ENCODE measurements at regions not wholly inside any gene's neighbourhood (a gene's known extent, or its start where the extent isn't known, plus 50 kb on each side); places are given as distances from the start of the nearest gene placed in this dataset.

DNA sequence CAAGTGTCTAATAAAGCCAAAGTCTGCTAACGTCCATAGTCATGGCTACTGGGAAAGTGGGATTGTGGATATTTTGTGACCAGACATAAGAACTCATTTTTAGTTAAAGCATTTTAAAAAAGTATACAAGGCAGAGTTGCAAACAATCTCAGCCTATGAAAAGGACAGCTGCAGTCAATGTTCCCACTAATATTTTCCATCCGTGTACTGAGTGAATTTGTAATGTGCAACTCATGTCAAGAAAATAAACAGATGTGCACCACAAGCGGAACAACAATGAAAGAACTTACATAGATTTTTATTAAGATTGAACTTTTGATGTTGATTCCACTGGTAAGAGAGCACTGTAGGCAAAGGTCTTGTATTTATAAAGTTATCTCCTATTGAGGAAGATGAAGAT, 231.3 kb upstream of the SEMA6D start:
- TF ChIP-seq ZBTB7A (IDR thresholded peaks at IDR 0.05; ENCODE audit: low read depth): no peak
- TF ChIP-seq YY1 (IDR thresholded peaks at IDR 0.05; ENCODE audit: low read depth): no peak
- no peak for TF ChIP-seq CEBPB (IDR thresholded peaks at IDR 0.05)
- no peak for TF ChIP-seq EGR1 (IDR thresholded peaks at IDR 0.05)
- no peak for TF ChIP-seq TEAD4 (IDR thresholded peaks at IDR 0.05)
- TF ChIP-seq, protein P1, sequence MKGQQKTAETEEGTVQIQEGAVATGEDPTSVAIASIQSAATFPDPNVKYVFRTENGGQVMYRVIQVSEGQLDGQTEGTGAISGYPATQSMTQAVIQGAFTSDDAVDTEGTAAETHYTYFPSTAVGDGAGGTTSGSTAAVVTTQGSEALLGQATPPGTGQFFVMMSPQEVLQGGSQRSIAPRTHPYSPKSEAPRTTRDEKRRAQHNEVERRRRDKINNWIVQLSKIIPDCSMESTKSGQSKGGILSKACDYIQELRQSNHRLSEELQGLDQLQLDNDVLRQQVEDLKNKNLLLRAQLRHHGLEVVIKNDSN (IDR thresholded peaks at IDR 0.05): no peak
- TF ChIP-seq RAD21 (IDR thresholded peaks at IDR 0.05; ENCODE audit: low read depth): no peak
- no peak for TF ChIP-seq NFIC (IDR thresholded peaks at IDR 0.05)
- TF ChIP-seq TCF12 (IDR thresholded peaks at IDR 0.05; ENCODE audit: low read depth): no peak
- TF ChIP-seq, protein P2, sequence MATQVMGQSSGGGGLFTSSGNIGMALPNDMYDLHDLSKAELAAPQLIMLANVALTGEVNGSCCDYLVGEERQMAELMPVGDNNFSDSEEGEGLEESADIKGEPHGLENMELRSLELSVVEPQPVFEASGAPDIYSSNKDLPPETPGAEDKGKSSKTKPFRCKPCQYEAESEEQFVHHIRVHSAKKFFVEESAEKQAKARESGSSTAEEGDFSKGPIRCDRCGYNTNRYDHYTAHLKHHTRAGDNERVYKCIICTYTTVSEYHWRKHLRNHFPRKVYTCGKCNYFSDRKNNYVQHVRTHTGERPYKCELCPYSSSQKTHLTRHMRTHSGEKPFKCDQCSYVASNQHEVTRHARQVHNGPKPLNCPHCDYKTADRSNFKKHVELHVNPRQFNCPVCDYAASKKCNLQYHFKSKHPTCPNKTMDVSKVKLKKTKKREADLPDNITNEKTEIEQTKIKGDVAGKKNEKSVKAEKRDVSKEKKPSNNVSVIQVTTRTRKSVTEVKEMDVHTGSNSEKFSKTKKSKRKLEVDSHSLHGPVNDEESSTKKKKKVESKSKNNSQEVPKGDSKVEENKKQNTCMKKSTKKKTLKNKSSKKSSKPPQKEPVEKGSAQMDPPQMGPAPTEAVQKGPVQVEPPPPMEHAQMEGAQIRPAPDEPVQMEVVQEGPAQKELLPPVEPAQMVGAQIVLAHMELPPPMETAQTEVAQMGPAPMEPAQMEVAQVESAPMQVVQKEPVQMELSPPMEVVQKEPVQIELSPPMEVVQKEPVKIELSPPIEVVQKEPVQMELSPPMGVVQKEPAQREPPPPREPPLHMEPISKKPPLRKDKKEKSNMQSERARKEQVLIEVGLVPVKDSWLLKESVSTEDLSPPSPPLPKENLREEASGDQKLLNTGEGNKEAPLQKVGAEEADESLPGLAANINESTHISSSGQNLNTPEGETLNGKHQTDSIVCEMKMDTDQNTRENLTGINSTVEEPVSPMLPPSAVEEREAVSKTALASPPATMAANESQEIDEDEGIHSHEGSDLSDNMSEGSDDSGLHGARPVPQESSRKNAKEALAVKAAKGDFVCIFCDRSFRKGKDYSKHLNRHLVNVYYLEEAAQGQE (IDR thresholded peaks at IDR 0.05; ENCODE audit: low read depth): no peak
- TF ChIP-seq, protein P3, sequence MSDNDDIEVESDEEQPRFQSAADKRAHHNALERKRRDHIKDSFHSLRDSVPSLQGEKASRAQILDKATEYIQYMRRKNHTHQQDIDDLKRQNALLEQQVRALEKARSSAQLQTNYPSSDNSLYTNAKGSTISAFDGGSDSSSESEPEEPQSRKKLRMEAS (IDR thresholded peaks at IDR 0.05): no peak
- no peak for TF ChIP-seq EP300 (IDR thresholded peaks at IDR 0.05; ENCODE audit: borderline replicate concordance)
- no peak for TF ChIP-seq FOXM1 (IDR thresholded peaks at IDR 0.05; ENCODE audit: borderline replicate concordance, low read depth)
- TF ChIP-seq CREB1 (IDR thresholded peaks at IDR 0.05; ENCODE audit: low read depth): no peak
- no peak for TF ChIP-seq TAF1 (IDR thresholded peaks at IDR 0.05; ENCODE audit: low read depth)

DNA sequence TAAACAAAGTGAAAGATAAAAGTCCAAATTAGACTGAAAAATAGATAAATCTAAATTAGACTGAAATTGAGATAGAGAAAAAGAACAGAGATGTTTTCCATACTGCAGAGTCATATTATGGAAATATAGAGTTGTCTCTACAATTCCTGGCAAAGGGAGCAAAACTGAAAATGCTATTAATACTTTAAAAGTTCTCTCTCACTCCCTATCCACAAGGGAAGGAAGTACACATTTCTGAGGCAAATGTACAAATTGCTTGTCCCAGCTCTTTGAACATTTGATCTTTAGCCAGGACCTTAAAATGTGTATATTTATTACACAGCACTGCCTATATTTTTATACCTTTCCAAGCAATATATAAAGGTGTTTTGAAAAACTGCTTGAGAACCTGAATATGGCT, 225.1 kb upstream of the SEMA6D start:
- TF ChIP-seq TCF12 (IDR thresholded peaks at IDR 0.05; ENCODE audit: low read depth): no peak
- TF ChIP-seq CEBPB (IDR thresholded peaks at IDR 0.05): no peak
- TF ChIP-seq, protein P1 (IDR thresholded peaks at IDR 0.05): no peak
- TF ChIP-seq, protein P2 (IDR thresholded peaks at IDR 0.05; ENCODE audit: low read depth): no peak
- TF ChIP-seq YY1 (IDR thresholded peaks at IDR 0.05; ENCODE audit: low read depth): no peak
- TF ChIP-seq CREB1 (IDR thresholded peaks at IDR 0.05; ENCODE audit: low read depth): no peak
- TF ChIP-seq NFIC (IDR thresholded peaks at IDR 0.05): no peak
- TF ChIP-seq, protein P3 (IDR thresholded peaks at IDR 0.05): no peak
- no peak for TF ChIP-seq FOXM1 (IDR thresholded peaks at IDR 0.05; ENCODE audit: borderline replicate concordance, low read depth)
- no peak for TF ChIP-seq TEAD4 (IDR thresholded peaks at IDR 0.05)
- no peak for TF ChIP-seq ZBTB7A (IDR thresholded peaks at IDR 0.05; ENCODE audit: low read depth)
- no peak for TF ChIP-seq EGR1 (IDR thresholded peaks at IDR 0.05)
- TF ChIP-seq EP300 (IDR thresholded peaks at IDR 0.05; ENCODE audit: borderline replicate concordance): no peak
- no peak for TF ChIP-seq RAD21 (IDR thresholded peaks at IDR 0.05; ENCODE audit: low read depth)
- TF ChIP-seq TAF1 (IDR thresholded peaks at IDR 0.05; ENCODE audit: low read depth): no peak

DNA sequence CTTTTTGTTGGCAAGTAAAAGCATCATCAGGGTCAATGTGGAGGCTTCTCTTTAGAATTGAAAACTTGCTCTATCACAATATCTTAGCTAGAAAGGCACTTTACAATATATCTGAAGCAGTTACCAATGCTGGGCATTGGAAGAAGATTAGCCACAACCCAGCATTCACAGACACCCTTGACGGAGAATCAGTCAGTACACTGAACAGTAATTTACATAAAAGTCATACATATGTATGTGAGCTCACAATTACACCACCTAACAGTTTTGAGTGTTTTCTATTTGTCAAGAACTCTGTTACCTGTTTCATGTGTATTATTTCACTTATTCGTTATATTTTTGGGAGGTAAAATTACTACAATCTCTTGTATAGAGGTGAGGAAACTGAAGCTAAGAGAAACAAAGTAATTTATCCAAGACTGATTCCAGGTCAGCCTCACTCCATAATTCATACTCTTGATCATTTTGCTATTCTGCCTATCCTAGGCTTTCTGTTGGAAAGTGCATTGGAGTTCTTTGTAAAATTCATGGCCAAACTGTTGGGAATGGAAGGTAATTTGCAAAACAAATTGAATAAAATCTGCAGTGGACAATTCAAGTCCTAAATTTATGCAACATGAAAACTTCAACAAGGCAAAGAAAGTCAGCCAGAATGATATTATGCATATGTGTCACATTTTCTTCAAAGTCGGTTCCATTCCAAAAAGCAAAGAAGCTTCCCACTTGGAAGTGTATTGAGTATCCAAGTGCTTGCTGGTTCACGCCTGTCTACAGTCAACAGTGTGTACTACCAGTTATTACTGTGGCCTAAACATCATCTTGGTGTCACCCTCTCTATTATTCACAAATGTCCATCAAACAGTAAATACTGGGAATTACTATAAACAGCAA, 223.7 kb upstream of the SEMA6D start:
- TF ChIP-seq TEAD4 (IDR thresholded peaks at IDR 0.05) (no peak), CEBPB (IDR thresholded peaks at IDR 0.05) (no peak), EP300 (IDR thresholded peaks at IDR 0.05; ENCODE audit: borderline replicate concordance) (no peak), RAD21 (IDR thresholded peaks at IDR 0.05; ENCODE audit: low read depth) (no peak), CREB1 (IDR thresholded peaks at IDR 0.05; ENCODE audit: low read depth) (no peak), TCF12 (IDR thresholded peaks at IDR 0.05; ENCODE audit: low read depth) (no peak), ZBTB7A (IDR thresholded peaks at IDR 0.05; ENCODE audit: low read depth) (no peak), EGR1 (IDR thresholded peaks at IDR 0.05) (no peak), TAF1 (IDR thresholded peaks at IDR 0.05; ENCODE audit: low read depth) (no peak), NFIC (IDR thresholded peaks at IDR 0.05) (no peak), YY1 (IDR thresholded peaks at IDR 0.05; ENCODE audit: low read depth) (no peak), FOXM1 (IDR thresholded peaks at IDR 0.05; ENCODE audit: borderline replicate concordance, low read depth) (no peak)
- TF ChIP-seq, protein P2 (IDR thresholded peaks at IDR 0.05; ENCODE audit: low read depth): no peak
- TF ChIP-seq, protein P3 (IDR thresholded peaks at IDR 0.05): no peak
